CD8-positive, alpha-beta memory T cell (primary cell): ENCODE measurements at regions not wholly inside any gene's neighbourhood (a gene's known extent, or its start where the extent isn't known, plus 50 kb on each side); places are given as distances from the start of the nearest gene placed in this dataset.
"Not testable (repeated sequence)": the region's sequence is repeated elsewhere in the genome, so short reads cannot be mapped to it uniquely, and the experiment has no call there.

Experiments used
- CTCF ChIA-PET: fragments of 350-600 bp; sonication (Branson Sonifier 250); formaldehyde crosslinking; loops from one replicate; lab custom pipeline; 2021; ENCODE audit warnings: antibody characterized with exemption; lab: Charles Lee
- POLR2A ChIA-PET: fragments of 350-600 bp; sonication (Branson Sonifier 250); formaldehyde crosslinking; loops from one replicate; lab custom pipeline; 2021; ENCODE audit warnings: antibody characterized with exemption; lab: Charles Lee
- DNase-seq, 5 donors: peaks; one replicate each; pipeline versions ENCODE4 v3.0.0 to v3.0.0-alpha.2; 2020 to 2022; ENCODE audit warnings: mixed read lengths in 1 of 5
- H3K27ac ChIP-seq: one replicate; pipeline ENCODE4 v1.7.0; 2013; ENCODE audit warnings: low read depth, mild to moderate bottlenecking, low read length, moderate library complexity
- H3K27me3 ChIP-seq: 2 replicates; pipeline ENCODE4 v1.7.0; 2013; ENCODE audit warnings: low read length, mild to moderate bottlenecking; ENCODE audit not compliant: insufficient read depth, poor library complexity, severe bottlenecking
- H3K36me3 ChIP-seq: 2 replicates; pipeline ENCODE4 v1.7.0; 2013; ENCODE audit warnings: mild to moderate bottlenecking, low read length, moderate library complexity; ENCODE audit not compliant: insufficient read depth
- H3K4me1 ChIP-seq: 2 replicates; pipeline ENCODE4 v1.7.0; 2013; ENCODE audit warnings: mild to moderate bottlenecking, low read length, moderate library complexity; ENCODE audit not compliant: insufficient read depth
- H3K4me3 ChIP-seq: 2 replicates; pipeline ENCODE4 v1.7.0; 2013; ENCODE audit warnings: mild to moderate bottlenecking, low read length
- H3K9me3 ChIP-seq: 2 replicates; pipeline ENCODE4 v1.7.0; 2013; ENCODE audit warnings: mild to moderate bottlenecking, low read length
- H3K27ac Mint-ChIP-seq, 8 donors: one replicate each; pipeline ENCODE4 v1.8.0; 2020 to 2021; ENCODE audit warnings: mixed read lengths in 8 of 8, mild to moderate bottlenecking in 6 of 8, inconsistent platforms in 3 of 8, moderate library complexity in 3 of 8
- H3K27me3 Mint-ChIP-seq, 2 donors: one replicate each; pipeline ENCODE4 v1.8.0; 2020 to 2021; ENCODE audit warnings: mixed read lengths in 2 of 2, mild to moderate bottlenecking in 1 of 2, moderate library complexity in 1 of 2
- H3K36me3 Mint-ChIP-seq, 3 donors: one replicate each; pipeline ENCODE4 v1.8.0; 2020 to 2021; ENCODE audit warnings: mixed read lengths in 3 of 3, inconsistent platforms in 1 of 3, mild to moderate bottlenecking in 1 of 3
- H3K4me1 Mint-ChIP-seq, 3 donors: one replicate each; pipeline ENCODE4 v1.8.0; 2020 to 2021; ENCODE audit warnings: mixed read lengths in 3 of 3, inconsistent platforms in 1 of 3, mild to moderate bottlenecking in 1 of 3
- H3K4me3 Mint-ChIP-seq, 7 donors: one replicate each; pipeline ENCODE4 v1.8.0; 2020 to 2021; ENCODE audit warnings: mixed read lengths in 7 of 7, mild to moderate bottlenecking in 6 of 7, moderate library complexity in 4 of 7, inconsistent platforms in 2 of 7
- H3K9me3 Mint-ChIP-seq, 5 donors: one replicate each; pipeline ENCODE4 v1.8.0; 2020 to 2022; ENCODE audit warnings: mixed read lengths in 5 of 5, mild to moderate bottlenecking in 3 of 5, moderate library complexity in 2 of 5, inconsistent platforms in 1 of 5

DNA sequence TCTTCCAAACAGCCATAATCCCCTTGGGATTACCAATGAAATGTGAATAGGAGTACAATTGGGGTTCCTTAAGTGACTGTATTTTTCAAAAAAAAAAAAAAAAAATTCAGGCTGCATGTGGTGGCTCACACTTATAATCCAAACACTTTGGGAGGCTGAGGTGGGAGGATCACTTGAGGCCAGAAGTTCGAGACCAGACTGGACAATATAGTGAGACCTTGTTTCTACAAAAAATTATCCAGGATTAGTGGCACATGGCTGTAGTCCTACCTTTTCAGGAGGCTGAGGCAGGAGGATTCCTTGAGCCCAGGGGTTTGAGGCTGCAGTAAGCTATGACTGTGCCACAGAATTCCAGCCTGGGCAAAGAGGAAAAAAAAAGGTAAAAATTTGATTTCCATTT lies 189.6 kb upstream of the GATA6 start:
- Mint-ChIP-seq H3K9me3 (no peaks in the 10 kb centered on the region), H3K27me3 (peaks cover 12 to 16% of the 10 kb centered on the region in 2 donors), H3K36me3 (no peaks in the 10 kb centered on the region), H3K27ac (no peak overlapping the region), H3K4me1 (no peaks in the 10 kb centered on the region), H3K4me3 (no peak overlapping the region)
- no peaks in the 10 kb centered on the region for H3K36me3 ChIP-seq
- no peaks in the 10 kb centered on the region for H3K4me1 ChIP-seq
- no peaks in the 10 kb centered on the region for H3K27me3 ChIP-seq
- POLR2A ChIA-PET = no interaction called here
- no peak for DNase-seq
- H3K9me3 ChIP-seq = no peaks in the 10 kb centered on the region
- CTCF ChIA-PET = no interaction called here
- no peak overlapping the region for H3K4me3 ChIP-seq
- no peak overlapping the region for H3K27ac ChIP-seq

- CTCF ChIA-PET = interaction anchor here (2.0 kb wide), 1 partner anchor 17 kb away, joined by 7 read pairs; no protein-coding TSS in a partner anchor
- Histone ChIP-seq H3K27me3 (no peaks in the 10 kb centered on the region), H3K27ac (no peak overlapping the region), H3K4me1 (no peaks in the 10 kb centered on the region), H3K4me3 (no peak overlapping the region), H3K36me3 (no peaks in the 10 kb centered on the region), H3K9me3 (no peaks in the 10 kb centered on the region)
- H3K9me3 Mint-ChIP-seq = no peaks in the 10 kb centered on the region
- H3K27ac Mint-ChIP-seq = no peak overlapping the region
- DNase-seq = no peak
- H3K4me1 Mint-ChIP-seq = no peaks in the 10 kb centered on the region
- POLR2A ChIA-PET = no interaction called here
- no peak overlapping the region for H3K4me3 Mint-ChIP-seq
- H3K36me3 Mint-ChIP-seq = no peaks in the 10 kb centered on the region
- peaks cover 11 to 16% of the 10 kb centered on the region in 2 donors for H3K27me3 Mint-ChIP-seq
Measured at GRCh38 chr18:21980744-21981143, 188.6 kb upstream of the GATA6 start.

- H3K27me3 Mint-ChIP-seq = peaks cover 11 to 16% of the 10 kb centered on the region in 2 donors
- H3K36me3 ChIP-seq, H3K9me3 ChIP-seq, DNase-seq, H3K4me1 Mint-ChIP-seq, H3K27ac Mint-ChIP-seq, H3K4me3 ChIP-seq, H3K9me3 Mint-ChIP-seq, POLR2A ChIA-PET, H3K4me3 Mint-ChIP-seq, H3K4me1 ChIP-seq, H3K27ac ChIP-seq, H3K36me3 Mint-ChIP-seq, H3K27me3 ChIP-seq: not testable (repeated sequence)
- CTCF ChIA-PET = interaction anchor here (2.0 kb wide), 1 partner anchor 16 kb away, joined by 7 read pairs; no protein-coding TSS in a partner anchor
Measured at GRCh38 chr18:21981489-21981888, 187.9 kb upstream of the GATA6 start.

DNA sequence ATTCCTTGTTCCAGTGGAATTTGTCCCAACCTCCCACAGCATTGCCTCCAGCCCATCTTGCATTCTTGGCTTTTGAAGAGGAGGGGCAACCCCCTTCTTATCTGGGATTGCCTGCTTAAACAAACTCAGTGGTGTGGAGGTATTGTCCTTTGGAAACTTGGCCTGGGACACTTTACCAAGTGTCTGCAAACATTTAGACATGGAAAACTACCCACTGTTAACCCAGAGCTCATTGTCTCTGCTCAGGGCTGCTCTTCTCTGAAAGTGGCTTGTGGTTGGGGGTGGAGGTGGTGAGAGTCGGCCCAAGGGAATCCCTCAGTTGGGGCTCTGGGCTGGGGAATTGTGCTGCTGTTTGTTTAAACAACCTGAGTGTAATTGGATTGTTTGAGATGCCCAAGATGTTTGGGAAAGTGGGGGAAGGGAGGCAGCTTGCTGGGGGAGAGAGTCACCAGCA lies 178.3 kb upstream of the GATA6 start:
- POLR2A ChIA-PET = no interaction called here
- no peak overlapping the region for H3K27ac ChIP-seq
- H3K27me3 ChIP-seq = no peaks in the 10 kb centered on the region
- Mint-ChIP-seq H3K27ac (no peak overlapping the region), H3K36me3 (no peaks in the 10 kb centered on the region), H3K27me3 (peaks cover 11 to 27% of the 10 kb centered on the region in 2 donors), H3K4me3 (no peak overlapping the region), H3K4me1 (no peaks in the 10 kb centered on the region), H3K9me3 (no peaks in the 10 kb centered on the region)
- H3K4me3 ChIP-seq = no peak overlapping the region
- H3K4me1 ChIP-seq = no peaks in the 10 kb centered on the region
- DNase-seq = no peak
- CTCF ChIA-PET = no interaction called here
- H3K36me3 ChIP-seq = no peaks in the 10 kb centered on the region
- H3K9me3 ChIP-seq = no peaks in the 10 kb centered on the region

- no peaks in the 10 kb centered on the region for H3K27me3 ChIP-seq
- Mint-ChIP-seq H3K36me3 (no peaks in the 10 kb centered on the region), H3K9me3 (no peaks in the 10 kb centered on the region), H3K4me3 (no peak overlapping the region), H3K4me1 (no peaks in the 10 kb centered on the region), H3K27me3 (peaks cover 11 to 25% of the 10 kb centered on the region in 2 donors), H3K27ac (no peak overlapping the region)
- H3K27ac ChIP-seq = no peak overlapping the region
- CTCF ChIA-PET = no interaction called here
- no peak for DNase-seq
- H3K4me3 ChIP-seq = no peak overlapping the region
- POLR2A ChIA-PET = no interaction called here
- no peaks in the 10 kb centered on the region for H3K4me1 ChIP-seq
- no peaks in the 10 kb centered on the region for H3K9me3 ChIP-seq
- H3K36me3 ChIP-seq = no peaks in the 10 kb centered on the region
Measured at GRCh38 chr18:21991886-21992285, 177.5 kb upstream of the GATA6 start.

DNA sequence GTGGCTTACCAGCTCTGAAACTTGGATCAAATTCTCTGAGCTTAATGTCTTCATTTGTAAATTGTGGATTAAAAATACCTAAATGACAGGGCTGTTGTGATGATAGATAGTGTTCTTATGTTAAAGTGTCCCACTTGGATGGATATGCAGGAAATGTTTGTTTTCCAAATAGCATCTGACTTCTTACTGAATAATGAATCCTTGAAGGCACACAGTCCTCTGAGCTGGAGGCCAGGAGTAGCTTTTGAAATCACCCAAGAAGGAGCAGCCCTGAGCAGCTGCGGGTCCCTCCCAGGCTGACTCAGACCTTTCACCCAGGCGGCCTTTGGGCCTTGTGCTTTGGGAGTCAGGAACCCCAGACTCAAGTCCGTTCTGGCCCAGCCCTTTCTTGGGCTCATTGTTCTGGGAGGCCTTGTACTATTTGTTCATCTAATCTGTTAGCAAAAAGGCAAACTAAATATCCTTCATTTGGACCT lies 173.0 kb upstream of the GATA6 start:
- H3K4me1 Mint-ChIP-seq = peaks cover 4 to 6% (median 5%) of the 10 kb centered on the region in 3 donors
- peaks cover 9 to 20% of the 10 kb centered on the region in 2 donors for H3K27me3 Mint-ChIP-seq
- DNase-seq = no peak
- no peaks in the 10 kb centered on the region for H3K9me3 ChIP-seq
- H3K4me3 ChIP-seq = no peak overlapping the region
- CTCF ChIA-PET = no interaction called here
- H3K9me3 Mint-ChIP-seq = no peaks in the 10 kb centered on the region
- H3K36me3 ChIP-seq = no peaks in the 10 kb centered on the region
- no peaks in the 10 kb centered on the region for H3K27me3 ChIP-seq
- H3K27ac Mint-ChIP-seq = peak overlapping the region in 1 of 8 donors; percentile 15
- no peaks in the 10 kb centered on the region for H3K4me1 ChIP-seq
- H3K36me3 Mint-ChIP-seq = no peaks in the 10 kb centered on the region
- no peak overlapping the region for H3K27ac ChIP-seq
- no peak overlapping the region for H3K4me3 Mint-ChIP-seq
- POLR2A ChIA-PET = no interaction called here

- Mint-ChIP-seq H3K4me1 (peaks cover 4 to 6% (median 5%) of the 10 kb centered on the region in 3 donors), H3K36me3 (no peaks in the 10 kb centered on the region), H3K4me3 (no peak overlapping the region), H3K27ac (no peak overlapping the region), H3K9me3 (no peaks in the 10 kb centered on the region), H3K27me3 (peaks cover 6 to 9% of the 10 kb centered on the region in 2 donors)
- ChIA-PET POLR2A (no interaction called here), CTCF (interaction anchor here (0.9 to 4.0 kb wide), 10 partner anchors 9 to 572 kb away, joined by 3 to 22 read pairs (median 3); no protein-coding TSS in a partner anchor)
- H3K27me3 ChIP-seq = no peaks in the 10 kb centered on the region
- H3K4me3 ChIP-seq = no peak overlapping the region
- no peaks in the 10 kb centered on the region for H3K9me3 ChIP-seq
- no peaks in the 10 kb centered on the region for H3K36me3 ChIP-seq
- H3K4me1 ChIP-seq = no peaks in the 10 kb centered on the region
- DNase-seq = peak in 2 of 5 donors; percentile 9 to 21
- no peak overlapping the region for H3K27ac ChIP-seq
Measured at GRCh38 chr18:21997207-21998143, 171.9 kb upstream of the GATA6 start.

- Histone ChIP-seq H3K9me3 (no peaks in the 10 kb centered on the region), H3K27ac (no peak overlapping the region), H3K36me3 (no peaks in the 10 kb centered on the region), H3K27me3 (no peaks in the 10 kb centered on the region), H3K4me3 (no peak overlapping the region), H3K4me1 (no peaks in the 10 kb centered on the region)
- H3K4me3 Mint-ChIP-seq = no peak overlapping the region
- POLR2A ChIA-PET = interaction anchor here (0.9 kb wide), 1 partner anchor 13 kb away, joined by 4 read pairs; no protein-coding TSS in a partner anchor
- H3K27me3 Mint-ChIP-seq = peaks cover 6 to 9% of the 10 kb centered on the region in 2 donors
- DNase-seq = no peak
- H3K9me3 Mint-ChIP-seq = peaks cover 0 to 2% (median 0%) of the 10 kb centered on the region in 5 donors
- H3K4me1 Mint-ChIP-seq = peaks cover 4 to 6% (median 5%) of the 10 kb centered on the region in 3 donors
- H3K27ac Mint-ChIP-seq = peak overlapping the region in 1 of 8 donors; percentile 59
- H3K36me3 Mint-ChIP-seq = no peaks in the 10 kb centered on the region
- CTCF ChIA-PET = interaction anchor here (1.0 to 4.0 kb wide), 8 partner anchors 12 to 571 kb away, joined by 3 to 22 read pairs (median 3); no protein-coding TSS in a partner anchor
Measured at GRCh38 chr18:21998486-21998885, 170.9 kb upstream of the GATA6 start.
